Heart left ventricle (tissue), 16 donors: ENCODE measurements at regions not wholly inside any gene's neighbourhood (a gene's known extent, or its start where the extent isn't known, plus 50 kb on each side); places are given as distances from the start of the nearest gene placed in this dataset.
A peak's percentile ranks its signal among the peaks of the same experiment; 100 is the strongest.

ENCODE experiments used
- ATAC-seq, 4 donors: fragments of 200-7000 bp; cut with Tn5 transposase; one replicate each; pipeline ENCODE4 v1.9.1; 2020 to 2022; ENCODE audit warnings: moderate library complexity in 4 of 4, mild to moderate bottlenecking in 3 of 4, moderate number of reproducible peaks in 1 of 4
- DNase-seq, 5 donors: peaks; one replicate each; pipeline ENCODE4 v3.0.0-alpha.2; 2020
- H3K27ac ChIP-seq, 12 donors: fragments of 200-600 bp; sonication (generic) in 4 of 12; one replicate each; pipeline versions ENCODE4 v1.5.0 to v1.8.0; 2016 to 2022; ENCODE audit warnings: mild to moderate bottlenecking in 2 of 12
- H3K27me3 ChIP-seq, 9 donors: fragments of 200-600 bp; sonication (generic) in 2 of 9; one replicate each; pipeline versions ENCODE4 v1.5.1 to v1.8.0; 2016 to 2022; ENCODE audit warnings: mild to moderate bottlenecking in 3 of 9
- H3K36me3 ChIP-seq, 9 donors: fragments of 200-600 bp; sonication (generic) in 2 of 9; one replicate each; pipeline versions ENCODE4 v1.5.0 to v1.8.0; 2018 to 2022; ENCODE audit warnings: mild to moderate bottlenecking in 2 of 9
- H3K4me1 ChIP-seq, 12 donors: fragments of 200-600 bp; sonication (generic) in 4 of 12; one replicate each; pipeline versions ENCODE4 v1.5.0 to v1.8.0; 2016 to 2022; ENCODE audit warnings: mild to moderate bottlenecking in 3 of 12
- H3K4me3 ChIP-seq, 12 donors: fragments of 200-600 bp; sonication (generic) in 4 of 12; one replicate each; pipeline versions ENCODE4 v1.5.0 to v1.8.0; 2017 to 2022; ENCODE audit warnings: mild to moderate bottlenecking in 9 of 12, moderate library complexity in 4 of 12
- H3K9me3 ChIP-seq, 12 donors: fragments of 200-600 bp; sonication (generic) in 4 of 12; one replicate each; pipeline versions ENCODE4 v1.5.0 to v1.8.0; 2016 to 2022; ENCODE audit warnings: mild to moderate bottlenecking in 1 of 12
- POLR2A ChIP-seq, 2 donors: fragments of 450-650 bp; IDR thresholded peaks; one replicate each; pipeline ENCODE4 v1.6.1; 2017; ENCODE audit warnings: antibody characterized with exemption in 2 of 2, mild to moderate bottlenecking in 2 of 2, moderate library complexity in 2 of 2
- WGBS, 4 donors: extraction: QIAGEN DNeasy Blood & Tissue Kit in 2 of 4; methylation state at CpG; one replicate each; pipeline versions ENCODE4 v1.1.5 to v1.1.7; 2013 to 2018; 5-methylcytosine and 5-hydroxymethylcytosine counted together
- intact Hi-C, 10 donors: fragments of 100-400 bp; cut with DNase I; formaldehyde crosslinking; loops; one replicate each; pipeline versions ENCODE4 v1.11.1 to v1.14.2; 2022
- TF ChIP-seq, protein P1 (sequence below), 12 donors: fragments of 200-600 bp; sonication (generic) in 4 of 12; IDR thresholded peaks; one replicate each; pipeline versions ENCODE4 v1.5.0 to v1.8.0; 2018 to 2022; ENCODE audit warnings: antibody characterized with exemption in 12 of 12, mild to moderate bottlenecking in 5 of 12
- donor health status: ischemic (EF 13 %, LVEDD 7.1; RV severe dilation, severe dysfunction).
- donor health status: healthy with polysubstance abuse.
- donor health status: DM: no; HTN: yes; CAD: no.
- donor health status: DM: no; HTN: no; CAD: no.
- donor health status: ischemic (EF 25% LVEDD 6.9; RV normal size, moderate dysfunction).
- donor health status: ischemic (EF 25% LVEDD 5.7; RV mildly dilated, moderate dysfunction).
- donor health status: healthy.
- donor health status: DM: yes; HTN: yes; CAD: no.
- donor health status: ischemic (EF 35%, LVEDD 5.7; RV mildly dilated, moderate dysfunction).
- donor health status: nonischemic (EF 11% LVEDD 7.7; RV severe dilation, severe dysfunction).
- donor health status: DM: yes; HTN: yes; CAD: no.
- donor health status: PGD.
- donor health status: ischemic (EF 29% LVEDD 5.4; RV normal size, mild dysfunction).
- donor health status: nonischemic (EF 23%, LVEDD 6.1; RV moderate dilation, normal function).

DNA sequence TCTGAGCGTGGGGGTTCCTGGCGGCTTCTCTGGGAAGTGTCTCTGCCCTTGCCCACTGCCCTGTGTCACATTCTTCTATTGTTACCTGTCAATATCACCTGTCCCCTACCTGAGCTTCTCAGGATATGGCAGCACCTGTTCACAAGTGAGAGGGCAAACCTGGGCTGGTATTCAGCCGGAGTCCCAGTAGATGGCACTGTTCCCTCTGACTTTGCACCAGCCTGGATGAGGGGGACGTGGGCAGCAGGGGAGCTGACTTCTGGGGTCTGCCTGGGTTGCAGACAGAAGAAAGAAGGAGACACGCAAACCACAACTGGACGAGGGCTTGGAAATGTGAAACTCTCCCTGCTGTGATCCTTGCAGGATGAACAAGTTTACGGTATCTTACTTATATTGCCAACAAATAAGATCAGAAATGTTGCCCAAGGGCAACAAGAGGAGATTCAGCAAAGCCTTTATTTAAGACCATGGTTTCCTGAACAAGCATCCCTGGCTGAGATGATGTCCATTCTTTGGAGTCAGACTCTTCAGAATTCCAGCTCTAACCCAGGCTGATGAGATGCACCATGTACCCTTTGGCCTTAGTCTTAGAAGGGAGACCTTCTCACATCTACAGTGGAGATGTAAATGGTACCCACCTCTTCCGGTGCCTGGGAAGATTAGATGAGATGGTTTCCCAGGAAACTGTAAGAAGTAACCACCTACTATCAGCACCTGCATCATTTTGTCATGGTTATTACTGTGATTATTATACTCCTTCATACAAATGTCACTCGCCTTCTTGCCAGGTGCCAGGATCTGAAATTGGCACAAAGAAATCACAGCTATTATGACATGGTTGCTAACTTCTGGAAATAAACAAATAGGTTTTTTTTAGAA, 400.0 kb upstream of the CDH4 start:
- ATAC-seq (peak in 1 of 4 donors; percentile 44), DNase-seq (no peak)
- no peak overlapping the region for H3K27ac ChIP-seq
- H3K36me3 ChIP-seq, result no peaks in the 10 kb centered on the region
- 37 to 48% (median 43%) methylated on average over 9 of the region's 9 CpGs for WGBS, 4 donors
- no peak for TF ChIP-seq POLR2A (IDR thresholded peaks at IDR 0.05)
- TF ChIP-seq, protein P1, sequence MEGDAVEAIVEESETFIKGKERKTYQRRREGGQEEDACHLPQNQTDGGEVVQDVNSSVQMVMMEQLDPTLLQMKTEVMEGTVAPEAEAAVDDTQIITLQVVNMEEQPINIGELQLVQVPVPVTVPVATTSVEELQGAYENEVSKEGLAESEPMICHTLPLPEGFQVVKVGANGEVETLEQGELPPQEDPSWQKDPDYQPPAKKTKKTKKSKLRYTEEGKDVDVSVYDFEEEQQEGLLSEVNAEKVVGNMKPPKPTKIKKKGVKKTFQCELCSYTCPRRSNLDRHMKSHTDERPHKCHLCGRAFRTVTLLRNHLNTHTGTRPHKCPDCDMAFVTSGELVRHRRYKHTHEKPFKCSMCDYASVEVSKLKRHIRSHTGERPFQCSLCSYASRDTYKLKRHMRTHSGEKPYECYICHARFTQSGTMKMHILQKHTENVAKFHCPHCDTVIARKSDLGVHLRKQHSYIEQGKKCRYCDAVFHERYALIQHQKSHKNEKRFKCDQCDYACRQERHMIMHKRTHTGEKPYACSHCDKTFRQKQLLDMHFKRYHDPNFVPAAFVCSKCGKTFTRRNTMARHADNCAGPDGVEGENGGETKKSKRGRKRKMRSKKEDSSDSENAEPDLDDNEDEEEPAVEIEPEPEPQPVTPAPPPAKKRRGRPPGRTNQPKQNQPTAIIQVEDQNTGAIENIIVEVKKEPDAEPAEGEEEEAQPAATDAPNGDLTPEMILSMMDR (IDR thresholded peaks at IDR 0.05), result peak in 11 of 12 donors; percentile 12 to 49 (median 36)
- peaks cover 0 to 8% (median 0%) of the 10 kb centered on the region in 12 donors for H3K9me3 ChIP-seq
- H3K27me3 ChIP-seq, result peaks cover 0 to 8% (median 0%) of the 10 kb centered on the region in 9 donors
- no peak overlapping the region for H3K4me3 ChIP-seq
- no peaks in the 10 kb centered on the region for H3K4me1 ChIP-seq
- intact Hi-C loops, result loop anchor here in 3 of 10 donors (2.0 to 10.0 kb wide), 4 partner anchors 270 to 373 kb away; no protein-coding TSS in a partner anchor

DNA sequence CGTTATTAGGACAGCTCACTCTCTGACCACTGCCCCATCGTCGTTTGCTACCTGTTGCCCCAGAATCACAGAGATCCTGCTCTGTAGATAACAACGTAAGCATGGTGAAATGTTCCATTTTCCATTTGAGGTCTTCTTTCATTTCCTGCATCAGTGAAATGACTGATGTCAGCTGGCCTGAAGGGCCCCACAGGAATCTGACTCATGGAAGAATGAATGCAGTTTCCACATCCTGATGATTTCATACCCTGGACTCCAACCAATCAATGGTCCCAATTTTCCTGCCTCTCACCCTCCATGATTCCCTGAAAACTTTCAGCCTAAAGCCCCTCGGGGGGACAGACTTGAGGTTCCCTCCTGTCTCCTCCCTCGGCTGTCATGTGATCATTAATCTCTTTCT, 394.4 kb upstream of the CDH4 start:
- ATAC-seq, result peak in 1 of 4 donors; percentile 49

DNA sequence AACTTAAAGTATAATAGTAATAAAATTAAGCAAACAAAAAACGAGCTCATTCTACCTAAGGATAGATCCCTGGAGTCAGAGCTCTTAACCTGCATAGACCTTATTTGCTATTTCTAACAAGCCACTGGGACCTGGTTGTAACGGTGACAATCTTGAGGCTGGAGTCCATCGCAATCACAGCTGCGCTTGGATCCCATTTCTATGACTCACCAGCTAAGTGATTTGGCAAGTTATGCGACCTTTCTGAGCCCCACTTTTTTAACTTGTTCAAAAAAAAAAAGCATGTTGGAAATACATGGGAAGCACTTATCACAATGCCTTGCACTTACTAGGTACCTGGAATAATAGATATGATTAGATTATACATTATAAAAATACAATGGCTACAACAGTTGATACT, 389.5 kb upstream of the CDH4 start:
- H3K4me1 ChIP-seq, result no peaks in the 10 kb centered on the region
- H3K27me3 ChIP-seq, result peaks cover 0 to 7% (median 0%) of the 10 kb centered on the region in 9 donors
- no peak overlapping the region for H3K27ac ChIP-seq
- no peaks in the 10 kb centered on the region for H3K36me3 ChIP-seq
- WGBS, 4 donors, result 66 to 76% (median 72%) methylated on average over 5 of the region's 5 CpGs
- no peak overlapping the region for H3K4me3 ChIP-seq
- H3K9me3 ChIP-seq, result peaks cover 0 to 4% (median 0%) of the 10 kb centered on the region in 12 donors
- ATAC-seq (no peak), DNase-seq (no peak)
- TF ChIP-seq, protein P1 (IDR thresholded peaks at IDR 0.05), result no peak
- TF ChIP-seq POLR2A (IDR thresholded peaks at IDR 0.05), result no peak
- intact Hi-C loops, result no loop called here

More for the DNA sequence above, 394.4 kb upstream of the CDH4 start:
- H3K4me1 ChIP-seq, result no peaks in the 10 kb centered on the region
- TF ChIP-seq, protein P1 (IDR thresholded peaks at IDR 0.05), result no peak
- TF ChIP-seq POLR2A (IDR thresholded peaks at IDR 0.05), result no peak
- H3K9me3 ChIP-seq, result peaks cover 0 to 13% (median 0%) of the 10 kb centered on the region in 12 donors
- H3K36me3 ChIP-seq, result no peaks in the 10 kb centered on the region
- 50 to 61% (median 57%) methylated on average over 6 of the region's 6 CpGs for WGBS, 4 donors
- H3K27me3 ChIP-seq, result peaks cover 0 to 2% (median 0%) of the 10 kb centered on the region in 9 donors
- no peak for DNase-seq
- intact Hi-C loops, result loop anchor here in 2 of 10 donors (10.0 kb wide), 2 partner anchors 267 to 367 kb away; no protein-coding TSS in a partner anchor
- H3K4me3 ChIP-seq, result no peak overlapping the region
- no peak overlapping the region for H3K27ac ChIP-seq

DNA sequence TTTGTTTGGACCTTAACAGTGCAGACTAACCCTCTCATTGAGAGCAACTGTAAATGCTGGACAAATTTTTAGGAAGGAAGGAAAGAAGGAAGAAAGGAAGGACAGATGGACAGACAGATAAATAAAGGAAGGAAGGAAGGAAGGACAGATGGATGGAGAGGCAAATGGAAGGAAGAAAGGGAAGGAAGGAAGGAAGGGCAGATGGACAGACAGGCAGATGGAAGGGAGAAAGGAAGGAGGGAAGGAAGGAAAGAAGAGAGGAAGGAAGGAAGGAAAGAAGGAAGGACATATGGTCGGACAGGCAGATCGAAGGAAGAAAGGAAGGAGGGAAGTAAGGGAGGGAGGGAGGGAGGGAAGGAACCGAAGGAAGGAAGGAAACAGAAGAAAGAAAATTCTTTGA, 388.5 kb upstream of the CDH4 start:
- no peaks in the 10 kb centered on the region for H3K36me3 ChIP-seq
- no peak for ATAC-seq
- TF ChIP-seq POLR2A (IDR thresholded peaks at IDR 0.05), result no peak
- TF ChIP-seq, protein P1 (IDR thresholded peaks at IDR 0.05), result no peak
- no peaks in the 10 kb centered on the region for H3K4me1 ChIP-seq
- intact Hi-C loops, result no loop called here
- no peak overlapping the region for H3K27ac ChIP-seq
- 57 to 76% (median 68%) methylated on average over 3 of the region's 3 CpGs for WGBS, 4 donors
- no peak overlapping the region for H3K4me3 ChIP-seq
- DNase-seq, result no peak
- H3K27me3 ChIP-seq, result peaks cover 0 to 15% (median 0%) of the 10 kb centered on the region in 9 donors
- H3K9me3 ChIP-seq, result no peaks in the 10 kb centered on the region
